Keratinocyte (primary cell): ENCODE measurements at regions not wholly inside any gene's neighbourhood (a gene's known extent, or its start where the extent isn't known, plus 50 kb on each side); places are given as distances from the start of the nearest gene placed in this dataset.

Experiments
- CTCF ChIP-seq, 3 experiments: IDR thresholded peaks in 1 of 3; conservative IDR thresholded peaks in 1 of 3; optimal IDR thresholded peaks in 1 of 3; 2 replicates in 2 of 3; 3 replicates in 1 of 3; pipeline versions ENCODE3 to v1.5.1; 2011; ENCODE audit warnings: low read length in 3 of 3, mild to moderate bottlenecking in 3 of 3, moderate library complexity in 2 of 3, control low read depth in 1 of 3, inconsistent platforms in 1 of 3; ENCODE audit not compliant: insufficient read depth in 2 of 3; ENCODE audit errors: extremely low read depth in 1 of 3
- EZH2 ChIP-seq: IDR thresholded peaks from one replicate; pipeline ENCODE4 v1.6.1; 2012; ENCODE audit warnings: inconsistent platforms, mild to moderate bottlenecking, low read length, moderate library complexity

DNA sequence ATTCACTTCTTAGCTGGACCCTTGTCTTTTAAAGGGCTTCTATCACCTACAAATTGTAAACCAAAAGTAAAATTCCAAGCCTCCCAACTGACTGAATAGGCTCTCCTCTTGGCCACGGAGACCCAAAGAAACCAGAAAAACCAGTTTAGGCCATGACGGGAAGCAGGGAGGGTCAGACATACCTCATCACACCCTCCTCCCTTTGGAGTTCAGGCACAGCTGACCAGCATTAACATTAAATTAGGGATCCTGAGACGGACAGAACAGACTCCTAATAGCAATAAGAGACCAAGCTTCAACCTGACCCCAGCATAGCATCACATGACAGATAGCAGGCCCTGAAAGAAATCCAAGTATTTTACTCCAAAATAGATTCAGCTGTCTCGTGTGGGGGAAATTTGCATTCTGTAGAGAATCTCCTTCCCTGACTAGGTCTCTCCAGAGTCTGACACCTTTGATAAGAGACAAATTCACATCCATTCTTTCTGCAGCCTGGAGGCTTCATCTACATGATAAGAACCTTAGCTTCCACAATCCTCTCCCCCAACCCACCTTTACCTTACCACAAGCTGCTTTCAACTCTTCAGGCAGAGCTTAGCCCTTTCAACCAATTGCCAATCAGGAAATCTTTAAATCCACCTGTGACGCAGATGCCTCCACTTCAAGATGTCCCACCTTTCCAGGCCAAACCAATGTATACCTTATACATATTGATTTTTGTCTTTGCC lies 177.1 kb upstream of the RAB4A start:
- TF ChIP-seq CTCF (optimal IDR thresholded peaks at IDR 0.05 in 1 of 3, IDR thresholded peaks at IDR 0.05 in 1 of 3, conservative IDR thresholded peaks at IDR 0.05 in 1 of 3; ENCODE audit: extremely low read depth in 1 of 3, insufficient read depth in 2 of 3, low read length in 3 of 3) (no peak), EZH2 (no peak)
